Hepatocyte (in vitro differentiated cells): ENCODE measurements at regions not wholly inside any gene's neighbourhood (a gene's known extent, or its start where the extent isn't known, plus 50 kb on each side); places are given as distances from the start of the nearest gene placed in this dataset.

Experiments
- DNase-seq: peaks from one replicate; pipeline ENCODE4 v3.0.0-alpha.2; 2016; ENCODE audit warnings: low spot score
- H2AFZ ChIP-seq: fragments of 200-600 bp; sonication (generic); 2 replicates; pipeline ENCODE4 v1.6.0; 2016; ENCODE audit warnings: antibody characterized with exemption, mild to moderate bottlenecking
- H3K27ac ChIP-seq: fragments of 200-600 bp; sonication (generic); 2 replicates; pipeline ENCODE4 v1.5.1; 2016; ENCODE audit warnings: mild to moderate bottlenecking
- H3K27me3 ChIP-seq: fragments of 200-600 bp; sonication (generic); 2 replicates; pipeline ENCODE4 v1.6.1; 2016
- H3K36me3 ChIP-seq: fragments of 200-600 bp; sonication (generic); replicated peaks from 2 replicates; pipeline ENCODE4 v1.5.1; 2016; ENCODE audit warnings: low read depth; ENCODE audit not compliant: insufficient read depth
- H3K4me1 ChIP-seq: fragments of 200-600 bp; sonication (generic); 2 replicates; pipeline ENCODE4 v1.5.1; 2016; ENCODE audit warnings: mild to moderate bottlenecking, moderate library complexity; ENCODE audit not compliant: insufficient read depth
- H3K4me2 ChIP-seq: fragments of 200-600 bp; sonication (generic); 2 replicates; pipeline ENCODE4 v1.6.0; 2016
- H3K4me3 ChIP-seq: fragments of 200-600 bp; sonication (generic); 2 replicates; pipeline ENCODE4 v1.5.1; 2016; ENCODE audit warnings: mild to moderate bottlenecking
- H3K79me2 ChIP-seq: fragments of 200-600 bp; sonication (generic); 2 replicates; pipeline ENCODE4 v1.6.0; 2017; ENCODE audit warnings: mild to moderate bottlenecking
- H3K9me2 ChIP-seq: fragments of 200-600 bp; sonication (generic); replicated peaks from 2 replicates; pipeline ENCODE4 v1.6.0; 2017; ENCODE audit warnings: mild to moderate bottlenecking; ENCODE audit not compliant: insufficient read depth
- H3K9me3 ChIP-seq: fragments of 200-600 bp; sonication (generic); 2 replicates; pipeline ENCODE4 v1.5.1; 2016; ENCODE audit warnings: low read depth, mild to moderate bottlenecking
- H4K20me1 ChIP-seq: fragments of 200-600 bp; sonication (generic); 2 replicates; pipeline ENCODE4 v1.6.0; 2016; ENCODE audit warnings: mild to moderate bottlenecking; ENCODE audit not compliant: insufficient read depth, poor library complexity, severe bottlenecking
- CTCF ChIP-seq: fragments of 200-600 bp; sonication (generic); IDR thresholded peaks from 2 replicates; pipeline ENCODE4 v1.5.1; 2016; ENCODE audit warnings: antibody characterized with exemption, mild to moderate bottlenecking; ENCODE audit not compliant: poor library complexity
- EZH2 ChIP-seq: fragments of 200-600 bp; sonication (generic); IDR thresholded peaks from 2 replicates; pipeline ENCODE4 v1.6.1; 2016; ENCODE audit warnings: antibody characterized with exemption, mild to moderate bottlenecking, borderline replicate concordance
- EZH2phosphoT487 ChIP-seq: fragments of 200-600 bp; sonication (generic); IDR thresholded peaks from one replicate; pipeline ENCODE4 v1.6.1; 2018; ENCODE audit warnings: antibody characterized with exemption, mild to moderate bottlenecking, low read depth, moderate library complexity; ENCODE audit not compliant: unreplicated experiment, severe bottlenecking
- WGBS: methylation state at CpG from one replicate; pipeline ENCODE4 v1.1.6; 2016; ENCODE audit warnings: low lambda C conversion rate; ENCODE audit errors: missing lambda C conversion rate; 5-methylcytosine and 5-hydroxymethylcytosine counted together

GRCh38 chr1:230010603-230011332 lies 56.3 kb upstream of the GALNT2 start:
- Histone ChIP-seq H3K4me1 (no peaks in the 10 kb centered on the region), H3K79me2 (no peaks in the 10 kb centered on the region), H3K9me3 (no peaks in the 10 kb centered on the region), H3K27me3 (no peaks in the 10 kb centered on the region), H4K20me1 (no peaks in the 10 kb centered on the region), H3K36me3 (no peaks in the 10 kb centered on the region), H3K27ac (no peak overlapping the region), H3K4me3 (no peak overlapping the region), H2AFZ (no peak overlapping the region), H3K9me2 (no peaks in the 10 kb centered on the region), H3K4me2 (no peak overlapping the region)
- DNase-seq: no peak
- TF ChIP-seq CTCF: no peak
- no peak for TF ChIP-seq EZH2phosphoT487
- TF ChIP-seq EZH2: no peak
- WGBS: 84% methylated on average over 7 of the region's 7 CpGs

- no peaks in the 10 kb centered on the region for H3K36me3 ChIP-seq
- no peaks in the 10 kb centered on the region for H4K20me1 ChIP-seq
- no peak overlapping the region for H3K27ac ChIP-seq
- no peaks in the 10 kb centered on the region for H3K27me3 ChIP-seq
- no peak overlapping the region for H2AFZ ChIP-seq
- no peak overlapping the region for H3K4me2 ChIP-seq
- no peaks in the 10 kb centered on the region for H3K9me2 ChIP-seq
- DNase-seq: no peak
- H3K79me2 ChIP-seq: no peaks in the 10 kb centered on the region
- H3K4me1 ChIP-seq: no peaks in the 10 kb centered on the region
- WGBS: 87% methylated on average over 6 of the region's 6 CpGs
- no peak overlapping the region for H3K4me3 ChIP-seq
- H3K9me3 ChIP-seq: no peaks in the 10 kb centered on the region
- TF ChIP-seq EZH2: no peak
- no peak for TF ChIP-seq EZH2phosphoT487
- no peak for TF ChIP-seq CTCF
These were observed 55.5 kb upstream of the GALNT2 start for GRCh38 chr1:230011333-230012092.

- H3K27ac ChIP-seq: no peak overlapping the region
- no peaks in the 10 kb centered on the region for H3K79me2 ChIP-seq
- no peaks in the 10 kb centered on the region for H3K27me3 ChIP-seq
- no peak overlapping the region for H3K4me2 ChIP-seq
- H3K9me3 ChIP-seq: no peaks in the 10 kb centered on the region
- no peaks in the 10 kb centered on the region for H4K20me1 ChIP-seq
- H2AFZ ChIP-seq: no peak overlapping the region
- no peak for DNase-seq
- no peak for TF ChIP-seq EZH2
- TF ChIP-seq EZH2phosphoT487: no peak
- TF ChIP-seq CTCF: no peak
- H3K4me1 ChIP-seq: no peaks in the 10 kb centered on the region
- no peaks in the 10 kb centered on the region for H3K36me3 ChIP-seq
- H3K4me3 ChIP-seq: no peak overlapping the region
- no peaks in the 10 kb centered on the region for H3K9me2 ChIP-seq
These were observed 55.0 kb upstream of the GALNT2 start for GRCh38 chr1:230012093-230012393.
